Ammon's horn (tissue), 1 donor: ENCODE measurements at regions not wholly inside any gene's neighbourhood (a gene's known extent, or its start where the extent isn't known, plus 50 kb on each side); places are given as distances from the start of the nearest gene placed in this dataset.
A peak's percentile ranks its signal among the peaks of the same experiment; 100 is the strongest.

ENCODE experiments used
- DNase-seq: peaks from one replicate; pipeline ENCODE4 v3.0.0-alpha.2; 2016; ENCODE audit warnings: low spot score

- DNase-seq, result no peak
These were observed 56.6 kb upstream of the BEX4 start for GRCh38 chrX:103158317-103158621.

GRCh38 chrX:103157496-103158316 lies 57.2 kb upstream of the BEX4 start:
- DNase-seq, result peak; percentile 40

GRCh38 chrX:103155201-103155600 lies 59.7 kb upstream of the BEX4 start:
- no peak for DNase-seq

- DNase-seq, result no peak
These were observed 60.7 kb upstream of the NXF3 start for GRCh38 chrX:103153661-103154060.

GRCh38 chrX:103151799-103152198 lies 58.9 kb upstream of the NXF3 start:
- no peak for DNase-seq

- DNase-seq, result no peak
These were observed 56.7 kb upstream of the NXF3 start for GRCh38 chrX:103149652-103150051.

GRCh38 chrX:103148075-103148474 lies 55.1 kb upstream of the NXF3 start:
- DNase-seq, result no peak
